ENCODE measurements at regions not wholly inside any gene's neighbourhood (a gene's known extent, or its start where the extent isn't known, plus 50 kb on each side); places are given as distances from the start of the nearest gene placed in this dataset.

GRCh38 chr2:192247456-192247855, 52.7 kb upstream of the TMEFF2 start (continued):
- TF ChIP-seq CHD7 (IDR thresholded peaks at IDR 0.05; ENCODE audit: insufficient replicate concordance, low read length) (no peak), ASH2L (IDR thresholded peaks at IDR 0.05; ENCODE audit: low read length) (no peak), GTF2F1 (IDR thresholded peaks at IDR 0.05; ENCODE audit: borderline replicate concordance, low read depth, low read length) (no peak), TBP (IDR thresholded peaks at IDR 0.05; ENCODE audit: low read depth, low read length) (no peak)
